Transverse colon (tissue), 4 donors: ENCODE measurements at regions not wholly inside any gene's neighbourhood (a gene's known extent, or its start where the extent isn't known, plus 50 kb on each side); places are given as distances from the start of the nearest gene placed in this dataset.

Experiments
- EP300 ChIP-seq: sonication (generic); formaldehyde crosslinking; IDR thresholded peaks from one replicate; pipeline ENCODE4 v1.6.1; 2017; ENCODE audit warnings: antibody characterized with exemption, low read depth
- POLR2A ChIP-seq: fragments of 450-650 bp; IDR thresholded peaks from one replicate; pipeline ENCODE4 v1.6.1; 2016; ENCODE audit warnings: antibody characterized with exemption, mild to moderate bottlenecking, moderate library complexity
- POLR2AphosphoS5 ChIP-seq, 3 donors: sonication (generic); formaldehyde crosslinking; IDR thresholded peaks; one replicate each; pipeline ENCODE4 v1.6.1; 2016; ENCODE audit warnings: antibody characterized with exemption in 3 of 3
- TF ChIP-seq, protein P1 (sequence below), 5 experiments: fragments of 200-600 bp in 3 of 5; fragments of 450-650 bp in 2 of 5; sonication (generic) in 3 of 5; IDR thresholded peaks; 1 replicate in 2 of 5; 2 replicates in 3 of 5; pipeline ENCODE4 v1.5.1; 2016 to 2017; ENCODE audit warnings: antibody characterized with exemption in 5 of 5, inconsistent platforms in 3 of 5, mild to moderate bottlenecking in 2 of 5, moderate library complexity in 1 of 5

DNA sequence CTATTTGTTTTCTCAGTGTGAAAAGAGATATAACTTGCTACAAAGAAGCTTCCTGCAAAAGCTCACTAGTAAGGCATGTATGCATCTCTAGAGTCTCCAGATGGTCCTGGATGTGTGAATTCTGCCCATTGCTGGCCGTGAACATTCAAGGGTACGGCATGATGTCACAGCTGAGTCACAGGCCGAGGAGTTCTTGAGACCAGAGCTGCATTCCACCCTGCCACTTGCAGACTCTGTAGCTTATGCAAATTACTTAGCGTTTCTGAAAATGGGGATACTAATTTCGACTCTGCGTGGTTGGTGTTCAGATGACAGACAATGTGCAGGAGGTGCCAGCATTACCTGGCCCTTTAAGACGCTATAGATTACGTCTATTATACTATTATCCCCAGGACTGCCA is 470.7 kb downstream of the ZNF536 start:
- TF ChIP-seq POLR2AphosphoS5 (IDR thresholded peaks at IDR 0.05), result no peak
- TF ChIP-seq, protein P1, sequence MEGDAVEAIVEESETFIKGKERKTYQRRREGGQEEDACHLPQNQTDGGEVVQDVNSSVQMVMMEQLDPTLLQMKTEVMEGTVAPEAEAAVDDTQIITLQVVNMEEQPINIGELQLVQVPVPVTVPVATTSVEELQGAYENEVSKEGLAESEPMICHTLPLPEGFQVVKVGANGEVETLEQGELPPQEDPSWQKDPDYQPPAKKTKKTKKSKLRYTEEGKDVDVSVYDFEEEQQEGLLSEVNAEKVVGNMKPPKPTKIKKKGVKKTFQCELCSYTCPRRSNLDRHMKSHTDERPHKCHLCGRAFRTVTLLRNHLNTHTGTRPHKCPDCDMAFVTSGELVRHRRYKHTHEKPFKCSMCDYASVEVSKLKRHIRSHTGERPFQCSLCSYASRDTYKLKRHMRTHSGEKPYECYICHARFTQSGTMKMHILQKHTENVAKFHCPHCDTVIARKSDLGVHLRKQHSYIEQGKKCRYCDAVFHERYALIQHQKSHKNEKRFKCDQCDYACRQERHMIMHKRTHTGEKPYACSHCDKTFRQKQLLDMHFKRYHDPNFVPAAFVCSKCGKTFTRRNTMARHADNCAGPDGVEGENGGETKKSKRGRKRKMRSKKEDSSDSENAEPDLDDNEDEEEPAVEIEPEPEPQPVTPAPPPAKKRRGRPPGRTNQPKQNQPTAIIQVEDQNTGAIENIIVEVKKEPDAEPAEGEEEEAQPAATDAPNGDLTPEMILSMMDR (IDR thresholded peaks at IDR 0.05), result no peak
- TF ChIP-seq EP300, result no peak
- no peak for TF ChIP-seq POLR2A
